CD14-positive monocyte (primary cell): ENCODE measurements at regions not wholly inside any gene's neighbourhood (a gene's known extent, or its start where the extent isn't known, plus 50 kb on each side); places are given as distances from the start of the nearest gene placed in this dataset.

Experiments used
- DNase-seq, 3 donors: peaks; one replicate each; pipeline ENCODE4 v3.0.0-alpha.2; 2011 to 2022
- H2AFZ ChIP-seq: 2 replicates; pipeline ENCODE4 v1.6.0; 2012; ENCODE audit warnings: mild to moderate bottlenecking, low read depth, low read length, inconsistent platforms; ENCODE audit not compliant: insufficient read depth, poor library complexity, severe bottlenecking
- H3K27ac ChIP-seq, 2 donors: 1 replicate in 1 of 2; 2 replicates in 1 of 2; pipeline ENCODE4 v1.5.1; 2012 to 2013; ENCODE audit warnings: low read length in 2 of 2, control low read depth in 1 of 2, inconsistent platforms in 1 of 2, low read depth in 1 of 2, mild to moderate bottlenecking in 1 of 2
- H3K27me3 ChIP-seq, 2 donors: one replicate each; pipeline versions ENCODE4 v1.6.0 to v1.6.1; 2011 to 2013; ENCODE audit warnings: low read length in 2 of 2; ENCODE audit not compliant: control insufficient read depth in 2 of 2, insufficient read depth in 2 of 2
- H3K36me3 ChIP-seq, 2 donors: replicated peaks in 1 of 2; 1 replicate in 1 of 2; 2 replicates in 1 of 2; pipeline versions ENCODE4 v1.5.1 to v1.6.1; 2012 to 2013; ENCODE audit warnings: low read length in 2 of 2, control low read depth in 1 of 2, inconsistent platforms in 1 of 2, mild to moderate bottlenecking in 1 of 2; ENCODE audit not compliant: insufficient read depth in 2 of 2, control insufficient read depth in 1 of 2
- H3K4me1 ChIP-seq, 2 donors: 1 replicate in 1 of 2; 2 replicates in 1 of 2; pipeline versions ENCODE4 v1.5.1 to v1.6.1; 2012 to 2013; ENCODE audit warnings: low read length in 2 of 2, control low read depth in 1 of 2, inconsistent platforms in 1 of 2, mild to moderate bottlenecking in 1 of 2, moderate library complexity in 1 of 2; ENCODE audit not compliant: insufficient read depth in 2 of 2, control insufficient read depth in 1 of 2
- H3K4me2 ChIP-seq: replicated peaks from 2 replicates; pipeline ENCODE3; 2012; ENCODE audit warnings: low read length, moderate library complexity, mild to moderate bottlenecking; ENCODE audit not compliant: poor library complexity, severe bottlenecking; ENCODE audit errors: extremely low read depth
- H3K4me3 ChIP-seq, 3 experiments: fragments of 200-600 bp in 1 of 3; sonication (generic) in 1 of 3; replicated peaks in 1 of 3; 1 replicate in 2 of 3; 2 replicates in 1 of 3; pipeline ENCODE4 v1.5.1; 2011 to 2013; ENCODE audit warnings: low read length in 3 of 3, mild to moderate bottlenecking in 3 of 3, control low read depth in 2 of 3, low read depth in 2 of 3, inconsistent platforms in 1 of 3, moderate library complexity in 1 of 3
- H3K79me2 ChIP-seq: 2 replicates; pipeline ENCODE4 v1.6.0; 2012; ENCODE audit warnings: mild to moderate bottlenecking, control low read depth, inconsistent platforms, low read length, moderate library complexity; ENCODE audit not compliant: insufficient read depth
- H3K9ac ChIP-seq: 2 replicates; pipeline ENCODE4 v1.6.0; 2017; ENCODE audit warnings: low read length, mild to moderate bottlenecking; ENCODE audit not compliant: insufficient read depth, poor library complexity, severe bottlenecking
- H3K9me3 ChIP-seq, 2 donors: replicated peaks in 1 of 2; 1 replicate in 1 of 2; 2 replicates in 1 of 2; pipeline versions ENCODE4 v1.5.1 to v1.6.1; 2012 to 2013; ENCODE audit warnings: low read length in 2 of 2, control low read depth in 1 of 2; ENCODE audit not compliant: control insufficient read depth in 1 of 2, insufficient read depth in 1 of 2
- H4K20me1 ChIP-seq: 2 replicates; pipeline ENCODE4 v1.6.0; 2012; ENCODE audit warnings: mild to moderate bottlenecking, low read length, control low read depth, moderate library complexity; ENCODE audit not compliant: insufficient read depth
- H3K27ac Mint-ChIP-seq, 7 donors: one replicate each; pipeline ENCODE4 v1.8.0; 2020; ENCODE audit warnings: mild to moderate bottlenecking in 7 of 7, mixed read lengths in 7 of 7, moderate library complexity in 6 of 7, inconsistent platforms in 2 of 7
- H3K27me3 Mint-ChIP-seq, 3 donors: one replicate each; pipeline ENCODE4 v1.8.0; 2021 to 2022; ENCODE audit warnings: low read depth in 3 of 3, mild to moderate bottlenecking in 3 of 3, mixed read lengths in 3 of 3, moderate library complexity in 3 of 3, inconsistent platforms in 1 of 3
- H3K36me3 Mint-ChIP-seq, 2 donors: one replicate each; pipeline ENCODE4 v1.8.0; 2020; ENCODE audit warnings: mixed read lengths in 2 of 2, inconsistent platforms in 1 of 2, mild to moderate bottlenecking in 1 of 2
- H3K4me1 Mint-ChIP-seq: one replicate; pipeline ENCODE4 v1.8.0; 2020; ENCODE audit warnings: mild to moderate bottlenecking, mixed read lengths
- H3K4me3 Mint-ChIP-seq, 2 donors: one replicate each; pipeline ENCODE4 v1.8.0; 2020; ENCODE audit warnings: mild to moderate bottlenecking in 2 of 2, mixed read lengths in 2 of 2, moderate library complexity in 1 of 2
- H3K9me3 Mint-ChIP-seq, 7 donors: one replicate each; pipeline ENCODE4 v1.8.0; 2020 to 2022; ENCODE audit warnings: mixed read lengths in 7 of 7, mild to moderate bottlenecking in 6 of 7, moderate library complexity in 6 of 7, inconsistent platforms in 2 of 7
- CTCF ChIP-seq: fragments of 200-600 bp; IDR thresholded peaks from one replicate; pipeline ENCODE4 v1.8.0; 2022; ENCODE audit warnings: antibody characterized with exemption, mild to moderate bottlenecking
- WGBS: methylation state at CpG from one replicate; pipeline ENCODE4 v1.1.5; 2013; ENCODE audit warnings: missing lambda C conversion rate; ENCODE audit not compliant: insufficient coverage; 5-methylcytosine and 5-hydroxymethylcytosine counted together
- intact Hi-C, 2 donors: fragments of 100-400 bp; cut with micrococcal nuclease; formaldehyde crosslinking; loops; one replicate each; pipeline versions ENCODE4 v1.15.0 to v1.15.1; 2023

GRCh38 chr5:93250424-93250823, 330.6 kb downstream of the NR2F1-AS1 start:
- Histone ChIP-seq H3K36me3 (no peaks in the 10 kb centered on the region), H4K20me1 (no peaks in the 10 kb centered on the region), H2AFZ (no peak overlapping the region), H3K4me1 (no peaks in the 10 kb centered on the region), H3K27me3 (no peaks in the 10 kb centered on the region), H3K4me2 (no peak overlapping the region), H3K4me3 (no peak overlapping the region), H3K9ac (no peak overlapping the region), H3K27ac (no peak overlapping the region), H3K9me3 (no peaks in the 10 kb centered on the region), H3K79me2 (no peaks in the 10 kb centered on the region)
- no peak for TF ChIP-seq CTCF
- Mint-ChIP-seq H3K27ac (no peak overlapping the region), H3K4me1 (no peaks in the 10 kb centered on the region), H3K27me3 (peaks cover 0 to 2% (median 0%) of the 10 kb centered on the region in 3 donors), H3K9me3 (peaks cover 0 to 3% (median 0%) of the 10 kb centered on the region in 7 donors), H3K36me3 (no peaks in the 10 kb centered on the region), H3K4me3 (no peak overlapping the region)
- intact Hi-C loops, result no loop called here
- WGBS, result no CpG with 5 or more reads among the region's 2 CpGs
- no peak for DNase-seq

GRCh38 chr5:93249651-93250289, 331.2 kb downstream of the NR2F1-AS1 start:
- H3K4me3 Mint-ChIP-seq, result no peak overlapping the region
- H3K27ac ChIP-seq, result no peak overlapping the region
- no peak overlapping the region for H3K9ac ChIP-seq
- H3K4me2 ChIP-seq, result no peak overlapping the region
- H3K36me3 ChIP-seq, result no peaks in the 10 kb centered on the region
- no peaks in the 10 kb centered on the region for H3K36me3 Mint-ChIP-seq
- no peak for TF ChIP-seq CTCF
- H3K9me3 Mint-ChIP-seq, result peaks cover 0 to 5% (median 0%) of the 10 kb centered on the region in 7 donors
- H3K4me1 ChIP-seq, result no peaks in the 10 kb centered on the region
- WGBS, result 96% methylated on average over 8 of the region's 11 CpGs
- H3K4me1 Mint-ChIP-seq, result no peaks in the 10 kb centered on the region
- H3K27ac Mint-ChIP-seq, result no peak overlapping the region
- H3K79me2 ChIP-seq, result no peaks in the 10 kb centered on the region
- peaks cover 0 to 2% (median 0%) of the 10 kb centered on the region in 3 donors for H3K27me3 Mint-ChIP-seq
- no peaks in the 10 kb centered on the region for H3K27me3 ChIP-seq
- intact Hi-C loops, result no loop called here
- no peaks in the 10 kb centered on the region for H4K20me1 ChIP-seq
- H3K4me3 ChIP-seq, result no peak overlapping the region
- no peak for DNase-seq
- H3K9me3 ChIP-seq, result no peaks in the 10 kb centered on the region
- no peak overlapping the region for H2AFZ ChIP-seq
